ENCODE measurements at regions not wholly inside any gene's neighbourhood (a gene's known extent, or its start where the extent isn't known, plus 50 kb on each side); places are given as distances from the start of the nearest gene placed in this dataset.

DNA sequence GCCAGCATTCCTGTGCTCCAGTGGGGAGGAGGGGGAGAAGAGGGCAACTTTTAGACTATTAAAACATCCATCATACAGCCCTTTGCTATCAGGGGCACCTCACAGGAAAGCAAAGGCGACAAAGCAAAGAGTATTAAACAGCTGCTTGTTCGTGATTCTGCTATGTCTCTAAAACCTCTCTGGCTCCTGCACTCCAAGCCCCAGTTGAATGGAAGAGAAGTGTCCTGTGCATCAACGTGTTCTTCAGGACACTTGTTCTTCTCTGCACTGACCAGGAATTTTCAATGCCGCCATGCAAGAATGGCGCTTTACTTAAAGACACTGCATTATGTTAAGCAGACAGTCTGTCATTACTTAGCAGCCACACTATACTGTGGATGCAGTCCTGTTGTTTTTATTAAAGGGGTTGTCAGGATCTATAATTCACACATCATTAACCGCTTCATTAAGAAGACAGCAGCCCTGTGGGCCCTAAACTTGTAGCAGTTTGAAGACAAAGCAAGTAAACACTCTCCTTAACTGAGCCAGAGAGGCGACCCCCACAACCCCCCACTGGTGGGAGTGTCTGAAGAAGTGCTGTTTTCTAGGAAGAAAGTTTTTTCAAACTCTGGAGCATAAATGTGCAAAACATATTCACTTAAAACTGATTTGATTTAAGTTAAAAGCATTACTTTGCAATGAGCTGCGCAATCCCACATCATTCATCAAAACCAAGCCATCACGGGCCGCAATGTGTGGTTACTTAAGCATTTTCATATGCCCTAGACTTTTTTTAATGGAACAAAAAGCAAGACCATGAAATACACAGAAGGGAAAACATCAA is 164.5 kb downstream of the ZNF608 start:
- no peak for DNase-seq

DNA sequence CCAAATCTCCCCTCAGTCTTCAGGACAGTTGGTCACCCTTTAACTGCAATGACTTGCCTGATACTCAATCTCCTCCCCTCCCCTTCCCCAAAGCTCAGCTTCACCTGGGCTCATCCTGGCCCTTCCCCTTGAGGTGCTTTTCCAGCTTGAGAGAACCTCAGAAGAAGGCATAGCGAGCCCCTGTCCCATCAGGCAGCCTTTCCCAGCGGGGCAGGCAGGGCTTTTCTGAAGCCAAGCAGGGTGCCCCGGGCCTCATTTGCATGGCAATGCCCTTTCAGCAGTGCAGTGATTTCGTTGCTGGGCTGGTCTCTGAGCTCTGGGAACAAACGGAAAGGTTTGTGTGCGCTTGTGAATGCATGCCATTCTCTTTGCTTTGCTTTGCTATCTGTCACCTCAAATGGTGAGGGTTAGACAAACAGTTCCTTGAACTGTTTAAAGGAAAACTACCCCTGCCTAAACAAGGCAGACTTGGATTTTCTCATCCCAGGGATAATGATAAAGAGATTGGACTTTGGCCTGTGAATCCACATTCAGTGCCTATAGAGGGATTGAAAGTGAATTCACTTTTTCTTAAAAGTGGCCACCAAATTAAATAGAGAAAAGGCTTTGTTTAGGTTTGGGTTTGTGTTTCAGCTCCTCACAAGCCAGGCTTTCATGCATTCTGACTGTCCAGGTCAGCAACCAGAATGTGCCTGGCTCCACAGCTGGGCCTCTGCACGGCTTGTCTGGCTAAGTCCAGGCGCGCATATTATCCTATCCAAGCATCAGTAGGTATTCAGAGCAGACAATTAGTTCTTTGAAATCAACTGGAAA is 165.3 kb downstream of the ZNF608 start:
- no peak for DNase-seq

DNA sequence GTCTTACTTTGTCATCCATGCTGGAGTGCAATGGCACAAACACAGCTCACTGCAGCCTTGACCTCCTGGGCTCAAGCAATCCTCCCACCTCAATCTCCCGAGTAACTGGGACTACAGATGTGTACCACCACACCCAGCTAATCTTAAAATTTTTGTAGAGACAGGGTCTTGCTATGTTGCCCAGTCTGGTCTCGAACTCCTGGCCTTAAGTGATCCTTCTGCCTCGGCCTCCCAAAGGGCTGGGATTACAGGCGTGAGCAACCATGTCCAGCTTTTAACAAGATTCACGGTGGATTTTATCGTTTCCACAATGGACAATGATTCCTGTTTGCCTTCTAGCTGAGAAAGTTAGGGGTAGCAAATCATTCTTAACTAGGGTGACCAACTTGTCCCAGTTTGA is 165.9 kb downstream of the ZNF608 start:
- no peak for DNase-seq

DNA sequence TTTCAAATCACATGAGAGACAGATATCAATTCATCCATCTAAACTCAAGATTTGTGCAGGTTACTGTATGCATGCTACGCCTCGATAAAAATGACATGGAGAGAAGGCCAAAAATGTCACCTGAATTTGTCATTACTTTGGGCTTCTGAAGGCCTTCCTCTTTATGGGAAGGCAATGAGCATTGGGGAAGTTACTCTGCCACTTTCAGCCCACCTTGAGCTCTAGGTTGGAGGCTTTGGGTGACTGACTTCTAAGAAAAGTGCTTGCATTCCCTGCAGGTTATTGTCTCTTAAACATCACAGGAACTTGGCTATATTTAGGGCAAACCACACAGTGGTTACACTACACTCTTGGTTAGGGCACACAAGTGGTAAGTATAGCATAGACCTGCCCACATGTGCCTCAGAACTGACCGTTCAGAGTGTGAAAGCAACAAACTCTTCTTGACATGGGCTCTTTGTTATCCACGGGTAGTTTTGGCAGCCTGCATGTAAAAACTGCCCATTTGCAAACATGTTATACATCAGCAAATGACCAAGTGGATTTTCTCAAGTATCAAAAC is 169.5 kb downstream of the ZNF608 start:
- no peak for DNase-seq

DNA sequence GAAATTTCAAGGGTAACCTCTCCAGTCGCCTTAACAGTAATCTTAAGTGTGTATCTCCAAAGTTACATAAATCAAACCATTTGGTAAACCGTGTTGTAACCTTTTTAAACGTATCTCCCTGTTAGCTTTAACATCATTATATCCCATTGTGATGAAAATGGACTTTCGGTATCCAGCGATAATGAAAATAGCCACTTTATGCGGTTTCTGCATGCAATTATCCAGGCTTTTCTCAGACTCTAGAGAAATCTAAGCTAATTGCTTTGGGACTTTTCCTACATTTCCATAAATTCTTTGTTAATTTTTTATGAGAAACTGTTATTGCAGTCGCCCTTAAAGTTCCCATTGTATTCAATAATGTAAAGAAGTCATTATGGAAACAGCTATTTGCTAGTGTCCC is 170.7 kb downstream of the ZNF608 start:
- DNase-seq = no peak

DNA sequence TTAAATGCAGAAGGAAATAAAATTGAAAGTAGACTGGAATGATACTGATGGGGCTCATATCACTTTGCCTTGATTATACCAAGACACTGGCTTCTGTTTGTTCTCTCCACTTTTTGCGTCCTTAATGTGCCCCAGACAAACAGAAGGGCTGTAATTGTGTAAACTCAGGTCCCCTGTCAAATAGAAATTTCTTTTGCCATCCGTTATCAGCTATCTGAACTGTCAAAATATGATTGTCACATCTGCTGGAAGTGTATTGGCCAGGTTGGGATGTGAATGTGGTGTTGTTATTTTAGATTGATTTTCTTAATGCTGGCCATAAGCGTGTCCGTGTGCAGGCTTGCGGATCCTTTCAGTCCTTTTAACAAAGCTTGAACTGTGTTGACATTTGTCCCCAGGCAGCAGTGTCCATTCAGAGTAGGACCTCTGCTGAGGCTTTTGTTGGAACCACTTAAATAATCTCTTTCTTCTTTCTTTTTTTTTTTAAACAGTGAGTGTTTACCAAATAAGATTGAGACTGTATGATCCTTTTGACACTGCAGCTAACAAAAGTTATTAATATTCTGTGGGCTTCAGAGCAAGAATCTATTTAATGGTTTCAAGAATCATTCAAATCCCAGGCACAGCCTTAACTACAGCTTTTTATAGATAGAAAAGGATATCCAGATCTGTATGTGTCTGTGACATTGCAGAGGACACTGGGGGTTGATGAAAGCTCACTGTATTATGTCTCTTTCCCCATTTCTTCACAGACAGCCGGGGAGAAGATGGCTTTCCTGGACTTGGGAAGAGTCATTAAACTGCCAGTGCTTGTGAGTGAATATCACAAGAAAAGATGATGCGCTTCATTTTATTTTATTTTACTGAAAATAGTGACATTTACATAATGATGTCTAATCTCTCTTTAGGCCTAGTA is 171.7 kb downstream of the ZNF608 start:
- no peak for DNase-seq

DNA sequence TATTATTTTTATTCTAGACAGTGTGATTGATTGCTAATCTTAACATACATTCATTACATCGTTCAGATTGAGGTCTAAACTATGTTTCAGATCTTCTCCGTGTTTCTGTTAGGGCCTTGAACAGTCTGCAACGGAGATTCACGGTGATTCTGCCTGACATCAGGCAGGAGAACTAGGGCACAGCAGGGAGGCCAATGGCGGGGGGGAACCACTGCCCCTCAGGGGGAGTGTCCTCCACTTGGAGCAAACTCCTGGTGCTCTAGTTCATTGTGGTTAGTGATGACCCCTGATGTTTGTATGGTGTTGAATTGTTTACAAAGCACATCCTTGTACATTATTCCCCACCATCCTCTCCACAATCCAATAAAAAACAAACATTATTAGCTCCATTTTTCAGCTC is 173.5 kb downstream of the ZNF608 start:
- no peak for DNase-seq

DNA sequence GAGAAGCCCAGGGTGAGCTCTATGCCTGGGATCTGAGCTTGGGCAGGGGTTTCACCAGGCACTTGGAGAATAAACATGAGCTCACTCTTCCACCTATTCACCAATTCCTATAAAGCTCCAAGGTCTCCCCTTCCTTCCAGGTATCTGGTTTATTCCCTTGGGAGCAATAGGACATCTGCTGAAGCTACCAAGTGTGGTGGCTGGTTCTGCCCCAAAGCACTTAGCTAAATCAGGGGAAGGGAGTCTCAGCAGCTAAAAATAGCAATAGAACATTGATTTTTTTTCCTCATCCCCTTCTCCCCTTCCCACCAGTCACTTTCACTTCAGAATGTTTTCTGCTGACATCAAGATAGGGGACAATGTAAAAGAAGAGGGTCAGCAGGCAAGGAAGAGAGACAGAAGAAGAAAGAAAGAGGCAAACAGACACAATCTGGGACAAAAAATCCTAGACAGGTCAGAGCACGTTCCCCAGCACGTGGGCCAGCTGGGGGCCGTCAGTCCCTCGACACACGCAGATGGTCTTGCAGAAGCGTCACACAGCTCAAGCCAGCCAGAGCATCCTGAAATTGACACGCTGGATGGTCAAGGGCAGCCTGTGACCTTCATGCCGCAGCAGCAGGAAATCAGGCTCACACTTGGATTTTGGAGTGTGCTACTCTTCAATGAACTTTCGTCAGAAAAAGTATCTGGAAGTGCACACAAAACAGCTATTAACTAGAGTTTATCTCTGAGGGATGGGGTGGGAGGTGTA is 176.0 kb downstream of the ZNF608 start:
- DNase-seq = no peak

DNA sequence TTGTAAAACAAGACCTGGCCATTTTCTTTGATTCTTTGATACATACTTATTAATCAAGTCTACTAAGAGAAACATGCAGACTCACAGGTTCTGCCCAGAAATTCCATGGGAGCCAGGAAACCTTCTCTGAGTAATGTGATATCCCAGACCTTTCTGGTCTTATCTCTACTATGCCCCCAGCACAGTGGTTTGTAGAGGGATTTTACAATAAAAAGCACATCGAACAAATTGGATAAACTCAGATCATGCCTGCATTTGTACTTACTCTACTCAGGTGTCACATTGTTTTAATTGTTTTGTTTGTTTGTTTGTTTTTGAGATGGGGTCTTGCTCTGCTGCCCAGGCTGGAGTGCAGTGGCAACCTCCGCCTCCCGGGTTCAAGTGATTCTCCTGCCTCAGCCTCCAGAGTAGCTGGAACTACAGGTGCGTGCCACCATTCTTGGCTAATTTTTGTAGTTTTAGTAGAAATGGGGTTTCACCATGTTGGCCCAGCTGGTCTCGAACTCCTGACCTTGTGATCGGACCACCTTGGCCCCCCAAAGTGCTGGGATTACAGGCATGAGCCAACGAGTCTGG is 179.5 kb downstream of the ZNF608 start:
- DNase-seq = no peak

DNA sequence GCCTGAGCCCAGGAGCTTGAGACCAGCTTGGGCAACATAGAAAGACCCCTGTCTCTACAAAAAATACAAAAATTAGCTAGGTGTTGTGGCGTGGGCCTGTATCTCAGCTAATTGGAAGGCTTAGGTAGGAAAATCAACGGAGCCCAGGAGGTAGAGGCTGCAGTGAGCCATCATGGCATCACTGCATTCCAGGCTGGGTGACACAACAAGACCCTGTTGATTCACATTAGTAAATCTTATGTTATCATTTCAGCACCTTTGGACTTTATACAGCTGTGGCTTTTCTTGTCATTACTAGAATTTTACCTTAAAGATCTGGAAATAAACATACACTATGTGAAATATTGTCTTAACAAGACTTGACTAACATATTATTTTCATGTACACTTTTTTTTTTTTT is 185.0 kb downstream of the ZNF608 start:
- no peak for DNase-seq

DNA sequence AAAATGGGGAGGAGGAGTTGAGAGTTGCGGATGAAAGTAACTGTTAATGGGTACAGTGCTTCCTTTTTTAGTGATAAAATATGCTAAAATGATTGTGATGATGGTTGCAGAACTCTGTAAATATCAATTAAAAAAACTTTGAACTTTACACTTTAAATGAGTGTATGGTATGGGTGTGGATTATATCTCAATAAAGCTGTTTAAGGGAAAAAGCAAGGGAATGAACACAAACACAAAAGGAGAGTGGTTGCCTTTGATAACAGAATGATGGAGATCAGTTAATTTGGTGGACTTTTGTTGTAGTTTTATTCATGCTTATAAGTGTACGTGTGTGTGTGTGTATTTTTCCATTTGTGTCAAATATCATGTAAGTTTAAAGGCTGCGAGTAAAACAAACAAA is 186.1 kb downstream of the ZNF608 start:
- no peak for DNase-seq

DNA sequence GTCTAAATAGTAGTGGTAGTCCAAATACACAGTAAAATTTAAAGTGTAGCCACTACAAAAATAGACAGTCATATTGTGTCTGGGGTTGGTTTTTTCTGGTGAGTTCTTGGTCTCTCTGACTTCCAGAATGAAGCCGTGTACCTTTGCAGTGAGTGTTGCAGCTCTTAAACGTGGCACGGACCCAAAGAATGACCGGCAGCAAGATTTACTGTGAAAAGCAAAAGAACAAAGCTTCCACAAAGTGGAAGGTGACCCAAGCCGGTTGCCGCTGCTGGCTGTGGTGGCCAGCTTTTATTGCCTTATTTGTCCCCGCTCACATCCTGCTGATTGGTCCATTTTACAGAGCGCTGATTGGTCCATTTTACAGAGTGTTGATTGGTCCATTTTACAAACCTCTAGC is 188.7 kb downstream of the ZNF608 start:
- no peak for DNase-seq

DNA sequence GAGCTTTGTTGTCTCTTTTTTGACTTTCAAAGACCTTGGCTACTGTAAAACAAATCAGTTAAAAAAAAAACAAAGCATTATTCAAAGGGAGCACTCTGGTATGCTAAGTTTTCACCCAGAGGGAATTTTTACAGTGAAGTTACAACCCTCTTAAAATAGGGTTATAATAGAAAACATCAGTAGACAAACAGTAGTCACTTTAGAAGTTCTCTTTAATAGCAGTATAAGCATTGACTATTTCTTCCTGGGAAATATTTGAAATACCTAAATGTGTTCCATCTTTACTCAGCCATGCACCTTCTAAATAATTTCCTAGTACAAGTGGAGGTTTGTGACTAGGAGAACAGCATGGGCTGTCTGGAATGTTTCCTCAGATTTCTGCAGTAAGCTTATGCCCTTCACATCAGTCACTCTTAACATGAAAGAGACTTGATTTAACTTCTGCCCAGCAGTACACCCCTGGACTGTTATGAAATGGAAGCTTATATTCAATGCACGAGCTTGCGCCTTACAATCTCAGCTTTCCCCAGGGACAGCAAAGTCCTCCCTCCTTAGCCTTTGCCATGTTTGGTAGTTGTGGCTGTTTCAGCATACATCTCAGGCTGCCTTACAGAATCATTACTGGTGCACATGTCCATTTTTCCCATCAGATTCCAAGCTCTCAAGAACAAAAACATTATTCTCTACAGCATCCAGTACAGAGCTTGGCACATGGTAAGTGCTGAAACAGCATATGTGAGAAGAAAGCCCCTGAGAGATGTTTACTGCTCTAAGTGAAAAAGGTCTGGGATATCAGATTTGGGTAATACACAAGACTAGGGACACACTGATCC is 191.5 kb downstream of the ZNF608 start:
- DNase-seq = no peak

DNA sequence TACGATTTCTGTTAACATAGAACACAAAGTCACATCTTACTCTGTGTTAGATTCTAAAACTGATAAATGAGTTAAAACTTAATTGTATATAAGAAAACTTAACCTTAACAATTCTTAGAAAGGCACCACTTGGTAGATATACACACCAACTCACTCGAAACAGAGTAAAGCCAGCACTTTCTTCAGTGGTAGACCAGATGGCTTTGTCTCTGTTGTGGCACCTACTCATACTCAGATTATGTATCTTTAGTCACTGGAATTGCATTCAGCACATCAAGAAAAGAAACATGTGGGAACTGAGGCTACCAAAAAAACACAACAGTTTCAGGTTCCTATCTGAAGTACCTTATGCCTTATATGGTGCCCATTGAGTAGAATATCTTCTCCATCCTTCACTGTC is 192.5 kb downstream of the ZNF608 start:
- no peak for DNase-seq

DNA sequence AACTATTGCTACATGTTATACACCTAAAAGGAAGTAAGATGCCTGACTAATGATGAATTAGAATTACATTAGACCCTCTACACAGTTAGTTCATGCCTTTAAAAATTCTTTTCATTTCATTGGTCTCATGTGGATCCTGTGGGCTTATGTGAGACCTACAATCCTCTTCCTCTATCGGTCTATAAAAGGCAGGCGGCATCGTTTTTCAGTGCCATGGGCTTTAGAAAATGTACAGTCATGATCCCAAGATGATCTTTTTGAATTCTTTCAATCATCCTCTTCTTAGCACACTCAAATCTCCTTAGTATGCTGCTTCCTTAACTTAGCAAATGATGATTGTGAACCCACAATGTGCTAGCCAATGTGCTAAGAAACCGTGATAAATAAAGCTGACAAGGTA is 193.9 kb downstream of the ZNF608 start:
- DNase-seq = no peak

DNA sequence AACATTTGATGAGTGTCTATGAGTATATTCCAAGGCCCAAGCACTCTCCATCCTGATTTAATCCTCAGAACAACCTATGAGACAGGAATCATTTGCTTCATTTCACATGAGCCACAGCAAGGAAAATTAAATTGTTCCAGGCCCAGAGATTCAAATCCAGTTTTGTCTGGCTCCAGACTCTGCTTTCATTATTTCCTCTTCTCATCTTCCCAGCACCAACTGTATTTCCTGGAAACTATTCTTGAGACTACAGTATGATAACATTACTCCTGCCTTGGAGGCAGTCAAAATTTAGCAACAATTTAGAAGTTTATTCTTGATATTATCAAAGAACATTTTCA is 194.5 kb downstream of the ZNF608 start:
- DNase-seq = no peak

DNA sequence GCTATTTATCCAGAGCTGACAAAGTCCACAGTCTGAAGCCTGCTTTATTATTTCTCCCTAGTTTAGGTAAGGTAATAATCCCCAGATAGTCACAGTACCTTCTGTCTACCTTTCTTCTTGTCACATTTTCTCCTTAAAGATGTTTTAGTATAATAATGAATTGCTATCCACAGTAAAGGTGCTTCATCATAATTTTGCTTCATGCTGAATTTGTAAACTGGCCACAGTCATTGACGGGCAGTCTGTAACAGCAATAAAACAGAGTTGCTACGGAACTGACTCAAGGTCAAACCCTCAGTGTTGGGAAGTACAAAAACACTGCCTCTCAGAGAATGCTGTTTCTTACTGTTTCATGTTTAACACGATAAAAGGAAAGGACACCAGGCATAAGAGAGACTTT is 195.7 kb downstream of the ZNF608 start:
- no peak for DNase-seq

DNA sequence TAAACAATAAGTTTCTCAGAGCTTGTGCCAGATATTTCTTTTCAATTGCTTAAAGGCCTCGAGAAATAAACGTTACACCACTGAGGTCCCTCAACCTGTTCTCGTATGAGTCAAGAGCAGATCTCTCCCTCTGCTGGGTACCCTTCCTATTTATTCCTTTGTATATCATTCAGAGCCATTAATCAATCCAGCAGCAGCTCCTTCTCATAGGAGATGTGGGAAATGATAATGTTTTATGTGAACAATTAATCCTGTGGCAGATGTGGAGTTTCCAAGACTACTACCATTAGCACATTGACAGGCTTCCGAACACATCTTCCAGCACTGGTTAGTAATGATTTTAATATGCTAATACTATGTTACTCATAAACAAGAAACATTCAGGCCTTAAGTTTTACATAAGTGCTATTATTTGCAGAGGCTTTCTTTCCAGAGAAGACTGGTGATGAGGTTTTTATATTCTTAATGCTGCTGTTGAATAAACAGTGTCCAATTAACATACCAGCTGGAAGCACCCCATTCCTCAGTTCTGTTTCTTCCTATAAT is 196.5 kb downstream of the ZNF608 start:
- no peak for DNase-seq

DNA sequence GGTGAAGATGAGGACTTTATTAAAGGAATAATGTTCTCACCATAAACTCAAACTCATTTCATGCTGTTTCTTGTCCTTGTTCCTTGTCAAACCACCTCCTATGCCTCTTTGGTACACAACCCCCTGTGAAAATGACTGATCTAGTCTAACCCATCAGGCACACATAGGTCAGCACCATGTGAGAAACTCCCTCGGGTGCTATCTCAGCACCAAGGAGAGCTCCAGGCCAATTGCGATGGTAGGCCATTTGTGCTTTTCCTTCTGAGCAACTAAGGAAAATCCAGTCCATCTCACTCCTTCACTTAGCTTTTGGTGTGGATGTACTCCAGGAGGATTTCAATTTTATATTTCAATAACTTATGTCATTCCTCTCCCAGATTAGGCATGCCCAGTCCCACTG is 199.8 kb downstream of the ZNF608 start:
- DNase-seq = no peak

DNA sequence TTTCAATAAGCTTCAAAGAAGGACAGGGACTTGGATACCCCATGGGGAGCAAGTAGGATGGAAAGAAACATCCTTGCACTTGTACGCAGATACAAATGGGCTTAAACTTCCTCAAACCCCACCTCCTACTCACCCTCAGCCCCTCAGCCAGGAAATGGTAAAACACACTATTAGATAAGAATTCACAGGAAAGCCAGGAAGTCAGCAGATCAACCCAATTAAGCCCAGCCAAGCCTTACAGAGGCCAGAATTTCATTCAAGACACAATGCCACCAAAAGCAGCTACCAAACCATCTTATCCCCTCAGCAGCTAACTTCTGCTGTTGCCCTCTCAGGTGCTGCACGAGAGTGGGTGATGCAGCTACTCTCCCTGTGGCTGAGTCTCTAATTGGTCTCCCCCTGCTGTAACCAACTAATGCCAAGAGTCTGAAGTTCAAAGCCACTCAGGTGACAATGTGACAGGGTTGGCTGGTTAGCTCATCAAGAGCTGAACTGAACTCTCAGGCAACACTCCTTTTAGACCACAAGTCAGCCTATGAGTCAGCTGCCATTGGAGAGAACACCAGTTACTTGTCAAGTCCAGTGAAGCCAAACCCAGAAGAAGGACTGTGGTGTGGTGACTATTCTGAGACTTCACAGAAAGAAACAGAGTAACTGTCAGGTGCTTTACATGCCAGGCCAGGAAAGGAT is 201.9 kb downstream of the ZNF608 start:
- no peak for DNase-seq

All from inflammatory macrophage (primary cell).